ENCODE measurements at regions not wholly inside any gene's neighbourhood (a gene's known extent, or its start where the extent isn't known, plus 50 kb on each side); places are given as distances from the start of the nearest gene placed in this dataset.

DNA sequence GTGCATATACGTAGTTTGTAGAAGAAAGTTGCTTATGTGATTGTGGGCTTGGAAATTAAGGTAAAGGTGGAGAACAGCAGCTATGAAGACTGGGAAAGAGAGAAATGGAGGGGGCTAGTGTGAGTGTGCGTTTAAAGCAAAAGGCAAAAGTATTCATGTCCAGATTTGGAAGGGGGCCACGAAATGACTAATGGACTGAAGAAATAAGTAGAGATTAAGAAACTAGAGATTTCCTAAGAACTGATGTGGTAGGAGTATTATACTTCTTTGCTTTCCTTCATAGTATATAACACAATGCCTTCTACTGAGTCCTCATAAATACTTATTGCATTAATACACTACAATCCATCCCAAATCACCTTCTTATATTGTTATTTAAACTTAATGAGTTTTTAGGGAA lies 298.6 kb upstream of the NOVA1 start:
- H3K9ac ChIP-seq (ENCODE audit: low read length), result no peak overlapping the region
- no peak overlapping the region for H3K27ac ChIP-seq (ENCODE audit: low read depth, low read length)
- no peaks in the 10 kb centered on the region for H4K20me1 ChIP-seq (ENCODE audit: low read depth, low read length)
- H3K36me3 ChIP-seq (ENCODE audit: low read length), result no peaks in the 10 kb centered on the region
- TF ChIP-seq, protein P1, sequence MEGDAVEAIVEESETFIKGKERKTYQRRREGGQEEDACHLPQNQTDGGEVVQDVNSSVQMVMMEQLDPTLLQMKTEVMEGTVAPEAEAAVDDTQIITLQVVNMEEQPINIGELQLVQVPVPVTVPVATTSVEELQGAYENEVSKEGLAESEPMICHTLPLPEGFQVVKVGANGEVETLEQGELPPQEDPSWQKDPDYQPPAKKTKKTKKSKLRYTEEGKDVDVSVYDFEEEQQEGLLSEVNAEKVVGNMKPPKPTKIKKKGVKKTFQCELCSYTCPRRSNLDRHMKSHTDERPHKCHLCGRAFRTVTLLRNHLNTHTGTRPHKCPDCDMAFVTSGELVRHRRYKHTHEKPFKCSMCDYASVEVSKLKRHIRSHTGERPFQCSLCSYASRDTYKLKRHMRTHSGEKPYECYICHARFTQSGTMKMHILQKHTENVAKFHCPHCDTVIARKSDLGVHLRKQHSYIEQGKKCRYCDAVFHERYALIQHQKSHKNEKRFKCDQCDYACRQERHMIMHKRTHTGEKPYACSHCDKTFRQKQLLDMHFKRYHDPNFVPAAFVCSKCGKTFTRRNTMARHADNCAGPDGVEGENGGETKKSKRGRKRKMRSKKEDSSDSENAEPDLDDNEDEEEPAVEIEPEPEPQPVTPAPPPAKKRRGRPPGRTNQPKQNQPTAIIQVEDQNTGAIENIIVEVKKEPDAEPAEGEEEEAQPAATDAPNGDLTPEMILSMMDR (IDR thresholded peaks at IDR 0.05; ENCODE audit: insufficient read depth, low read length, poor library complexity, severe bottlenecking), result no peak
- TF ChIP-seq EZH2phosphoT487 (conservative IDR thresholded peaks at IDR 0.05; ENCODE audit: low read length), result no peak
- no peaks in the 10 kb centered on the region for H3K27me3 ChIP-seq (ENCODE audit: low read length)
- no peaks in the 10 kb centered on the region for H3F3A ChIP-seq (ENCODE audit: insufficient read depth)
- H3K4me2 ChIP-seq (ENCODE audit: low read depth, low read length, poor library complexity, severe bottlenecking), result no peak overlapping the region
- no peak overlapping the region for H3K4me3 ChIP-seq (ENCODE audit: insufficient read depth, low read length, poor library complexity, severe bottlenecking)
- no peaks in the 10 kb centered on the region for H3K9me2 ChIP-seq (replicated peaks; ENCODE audit: insufficient read depth, low read length)
- no peak overlapping the region for H2AFZ ChIP-seq (ENCODE audit: low read depth, low read length, severe bottlenecking)
- no peaks in the 10 kb centered on the region for H3K79me2 ChIP-seq (ENCODE audit: insufficient read depth, low read length)
- peaks cover 17% of the 10 kb centered on the region; the same call in 1 of the 2 replicates for H3K9me3 ChIP-seq (ENCODE audit: insufficient read depth, low read length)

DNA sequence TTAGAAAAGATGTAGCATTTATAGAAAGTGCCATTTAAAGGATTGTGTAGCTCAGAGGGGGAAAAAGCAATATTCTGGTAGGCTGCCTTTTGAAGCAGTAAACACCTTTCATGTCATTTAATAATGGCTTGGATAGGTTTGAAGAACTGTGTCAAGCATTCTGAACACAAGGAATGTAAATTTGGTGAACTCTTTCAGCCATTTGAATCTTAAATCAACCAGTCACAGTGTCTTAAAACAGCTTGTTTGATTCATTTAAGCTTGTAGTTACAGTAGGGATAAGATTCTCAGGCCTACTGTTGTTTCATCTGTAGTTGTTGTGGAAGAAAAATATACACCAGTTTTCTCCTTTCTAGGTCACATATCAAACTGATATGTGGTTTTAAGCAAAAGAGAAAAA lies 299.4 kb upstream of the NOVA1 start:
- no peaks in the 10 kb centered on the region for H3K36me3 ChIP-seq (ENCODE audit: low read length)
- H3K4me3 ChIP-seq (ENCODE audit: insufficient read depth, low read length, poor library complexity, severe bottlenecking), result no peak overlapping the region
- H3F3A ChIP-seq (ENCODE audit: insufficient read depth), result no peaks in the 10 kb centered on the region
- no peak overlapping the region for H2AFZ ChIP-seq (ENCODE audit: low read depth, low read length, severe bottlenecking)
- no peaks in the 10 kb centered on the region for H3K27me3 ChIP-seq (ENCODE audit: low read length)
- no peak overlapping the region for H3K9ac ChIP-seq (ENCODE audit: low read length)
- no peak overlapping the region for H3K4me2 ChIP-seq (ENCODE audit: low read depth, low read length, poor library complexity, severe bottlenecking)
- H3K9me2 ChIP-seq (replicated peaks; ENCODE audit: insufficient read depth, low read length), result no peaks in the 10 kb centered on the region
- H3K79me2 ChIP-seq (ENCODE audit: insufficient read depth, low read length), result no peaks in the 10 kb centered on the region
- H3K9me3 ChIP-seq (ENCODE audit: insufficient read depth, low read length), result peaks cover 19% of the 10 kb centered on the region; the same call in 1 of the 2 replicates
- no peak overlapping the region for H3K27ac ChIP-seq (ENCODE audit: low read depth, low read length)
- no peak for TF ChIP-seq EZH2phosphoT487 (conservative IDR thresholded peaks at IDR 0.05; ENCODE audit: low read length)
- TF ChIP-seq, protein P1 (IDR thresholded peaks at IDR 0.05; ENCODE audit: insufficient read depth, low read length, poor library complexity, severe bottlenecking), result no peak
- H4K20me1 ChIP-seq (ENCODE audit: low read depth, low read length), result no peaks in the 10 kb centered on the region

DNA sequence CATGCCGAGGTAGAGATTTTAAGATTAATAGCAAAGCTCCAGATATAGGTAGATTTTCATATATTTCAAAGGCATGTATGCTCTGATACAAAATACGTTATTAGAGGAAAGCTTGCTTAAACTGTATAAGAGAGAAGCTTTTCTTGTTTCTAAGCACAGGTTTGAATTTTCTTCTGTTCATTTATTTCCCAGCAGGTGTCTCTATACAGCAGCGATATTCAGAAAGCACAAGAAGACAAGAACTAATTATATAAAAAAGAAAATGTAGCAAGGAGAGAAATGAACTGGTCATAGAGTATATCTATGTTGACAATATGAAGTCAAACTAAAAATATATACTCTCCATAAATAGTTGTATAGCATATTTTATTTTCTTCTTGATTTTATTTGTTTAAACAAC lies 307.4 kb upstream of the NOVA1 start:
- H3K27me3 ChIP-seq (ENCODE audit: low read length), result no peaks in the 10 kb centered on the region
- H3K9me3 ChIP-seq (ENCODE audit: insufficient read depth, low read length), result peaks cover 17% of the 10 kb centered on the region; the same call in 1 of the 2 replicates
- no peak overlapping the region for H2AFZ ChIP-seq (ENCODE audit: low read depth, low read length, severe bottlenecking)
- no peaks in the 10 kb centered on the region for H3K79me2 ChIP-seq (ENCODE audit: insufficient read depth, low read length)
- H3K4me3 ChIP-seq (ENCODE audit: insufficient read depth, low read length, poor library complexity, severe bottlenecking), result no peak overlapping the region
- no peaks in the 10 kb centered on the region for H3F3A ChIP-seq (ENCODE audit: insufficient read depth)
- H3K9ac ChIP-seq (ENCODE audit: low read length), result no peak overlapping the region
- H3K9me2 ChIP-seq (replicated peaks; ENCODE audit: insufficient read depth, low read length), result no peaks in the 10 kb centered on the region
- TF ChIP-seq, protein P1 (IDR thresholded peaks at IDR 0.05; ENCODE audit: insufficient read depth, low read length, poor library complexity, severe bottlenecking), result no peak
- TF ChIP-seq EZH2phosphoT487 (conservative IDR thresholded peaks at IDR 0.05; ENCODE audit: low read length), result no peak
- no peak overlapping the region for H3K27ac ChIP-seq (ENCODE audit: low read depth, low read length)
- H4K20me1 ChIP-seq (ENCODE audit: low read depth, low read length), result no peaks in the 10 kb centered on the region
- H3K36me3 ChIP-seq (ENCODE audit: low read length), result no peaks in the 10 kb centered on the region
- H3K4me2 ChIP-seq (ENCODE audit: low read depth, low read length, poor library complexity, severe bottlenecking), result no peak overlapping the region

All from SU-DHL-6 (cell line).